DMS 273 (cell line): ENCODE measurements at regions not wholly inside any gene's neighbourhood (a gene's known extent, or its start where the extent isn't known, plus 50 kb on each side); places are given as distances from the start of the nearest gene placed in this dataset.
"Not testable (repeated sequence)": the region's sequence is repeated elsewhere in the genome, so short reads cannot be mapped to it uniquely, and the experiment has no call there.

ENCODE experiments used
- DNase-seq: peaks from one replicate; lab custom pipeline; 2025; ENCODE audit not compliant: unreplicated experiment; lab: John Stamatoyannopoulos, UW

- DNase-seq: not testable (repeated sequence)
These were observed 361.9 kb upstream of the API5 start for GRCh38 chr11:42949738-42950376.

DNA sequence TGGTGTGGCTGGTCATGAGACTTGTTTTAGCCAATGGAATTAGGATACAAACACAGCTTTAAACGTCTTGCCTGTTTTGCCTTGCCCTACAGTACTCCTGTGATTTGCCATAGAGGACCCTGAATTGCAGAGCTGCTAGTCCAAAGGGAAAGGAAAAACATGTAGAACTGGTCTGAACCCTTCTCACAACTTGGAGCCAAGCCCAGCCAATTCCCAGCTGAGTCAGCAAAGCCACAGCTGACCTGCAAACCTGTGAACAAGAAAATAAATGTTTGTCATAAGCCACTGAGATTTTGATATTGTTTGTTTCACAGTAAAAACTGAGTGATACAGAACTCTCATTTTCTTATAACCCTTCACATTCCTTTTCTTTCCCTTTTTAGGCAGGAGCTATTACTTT, 360.5 kb upstream of the API5 start:
- no peak for DNase-seq

- DNase-seq: no peak
These were observed 354.0 kb upstream of the API5 start for GRCh38 chr11:42957831-42958230.

DNA sequence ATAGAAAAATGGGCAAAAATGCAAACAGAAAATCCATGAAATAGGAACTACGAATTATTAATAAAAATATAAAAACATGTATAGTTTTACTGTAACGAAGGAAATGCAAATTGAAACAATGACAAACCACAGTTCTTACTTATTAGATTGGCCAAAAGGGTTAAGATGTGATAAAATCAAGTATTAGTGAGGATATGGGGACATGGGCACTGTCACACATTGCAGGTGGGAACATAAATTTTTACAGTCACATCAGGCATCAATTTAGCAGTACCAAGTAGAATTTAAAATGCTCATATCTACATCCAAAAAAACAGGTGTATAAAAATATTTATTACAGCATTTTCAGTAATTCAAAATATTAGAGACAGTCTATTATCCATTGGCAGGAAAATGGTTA, 353.2 kb upstream of the API5 start:
- DNase-seq: no peak

DNA sequence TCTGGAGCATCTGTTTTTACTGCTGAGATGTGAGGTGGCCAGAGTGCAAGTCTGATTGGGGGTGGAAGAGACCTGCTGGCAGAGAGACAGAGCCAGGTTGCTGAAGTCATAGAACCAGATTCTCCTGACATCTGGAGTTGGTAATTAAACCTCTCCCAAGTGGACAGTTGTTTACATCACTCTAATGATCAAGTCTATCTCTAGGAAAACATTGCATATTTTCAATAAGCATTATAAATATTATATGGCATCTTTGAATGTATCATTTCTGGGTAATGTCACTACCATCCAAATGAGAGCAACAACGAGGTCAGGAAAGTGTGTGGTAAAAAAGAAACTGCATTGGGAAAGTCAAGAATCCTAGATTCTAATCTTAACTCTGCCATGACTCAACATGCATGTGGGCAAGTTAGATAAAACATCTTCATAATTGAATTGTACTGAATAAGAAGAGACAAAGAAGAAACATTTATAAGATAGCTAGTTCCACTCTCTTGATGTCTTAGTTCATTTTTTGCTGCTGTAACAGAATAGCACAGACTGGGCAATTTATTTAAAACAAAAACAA, 351.2 kb upstream of the API5 start:
- DNase-seq: peak; percentile 50

DNA sequence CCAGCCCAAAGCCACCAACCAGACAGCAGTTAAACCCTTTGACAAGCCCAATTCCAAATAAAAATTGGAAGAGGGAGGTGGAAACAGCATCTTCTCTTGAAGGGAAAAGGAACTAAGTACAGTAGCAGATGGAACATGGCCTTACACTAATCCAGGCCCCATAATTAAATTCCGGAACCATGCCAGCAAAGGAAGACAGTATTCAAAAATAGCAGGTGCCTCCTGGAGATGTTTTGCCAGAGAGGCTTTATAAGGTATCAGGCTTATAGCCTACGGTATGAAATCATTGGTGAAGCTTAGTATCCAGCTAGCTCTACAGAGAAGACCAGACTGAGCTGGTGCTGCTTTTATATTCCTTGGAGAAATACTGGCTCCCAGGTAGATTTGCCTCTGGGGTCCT, 344.1 kb upstream of the API5 start:
- peak; percentile 53 for DNase-seq

DNA sequence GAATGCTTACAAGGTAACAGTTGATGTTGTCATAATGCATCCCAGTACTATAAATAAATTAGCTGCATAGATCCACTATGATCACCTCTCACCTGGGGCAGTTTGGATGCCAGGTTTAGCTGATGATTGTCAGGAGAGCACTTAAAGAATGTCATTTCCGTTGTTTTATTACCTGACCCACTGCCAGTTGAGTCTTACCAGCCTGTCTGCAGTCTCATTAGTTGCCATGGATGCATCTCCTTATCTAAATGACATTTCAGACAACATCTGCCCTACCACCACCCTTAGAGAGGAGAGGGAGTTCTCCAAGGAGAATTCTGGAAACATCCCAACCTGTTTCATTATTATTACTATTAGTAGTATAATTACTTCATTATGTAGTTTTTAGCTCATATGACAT, 339.1 kb upstream of the API5 start:
- peak; percentile 19 for DNase-seq

DNA sequence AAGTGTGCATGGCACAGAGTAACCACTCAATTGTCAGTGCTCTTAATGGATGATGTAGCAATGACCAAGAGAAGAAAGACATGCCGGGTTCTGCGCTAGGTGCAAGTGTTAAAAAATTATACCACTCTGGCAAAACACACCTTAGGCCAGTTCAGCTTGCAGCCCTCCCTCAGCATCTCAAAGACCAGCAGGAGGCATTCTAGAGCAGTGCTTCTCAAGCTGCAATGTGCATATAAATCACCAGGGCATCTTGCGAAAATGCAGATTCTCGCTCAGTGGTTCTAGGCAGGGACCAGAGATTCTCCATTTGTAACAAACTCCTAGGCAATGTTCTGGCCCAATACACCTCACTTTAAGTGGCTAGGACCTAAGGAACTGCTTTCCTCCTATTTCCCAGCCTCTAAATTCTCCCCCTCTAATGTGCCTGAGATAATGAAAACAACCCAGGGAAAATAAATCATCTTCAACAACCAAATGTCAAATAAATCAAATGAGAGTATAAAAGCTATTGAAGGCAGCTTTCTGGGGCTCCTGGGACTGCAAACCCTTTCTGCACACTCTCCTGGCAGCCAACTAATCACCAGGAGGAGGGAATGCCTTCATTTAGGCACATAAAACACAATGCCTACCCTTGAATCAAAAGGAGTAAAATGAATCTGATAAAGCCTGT, 337.2 kb upstream of the API5 start:
- peak; percentile 3 for DNase-seq

DNA sequence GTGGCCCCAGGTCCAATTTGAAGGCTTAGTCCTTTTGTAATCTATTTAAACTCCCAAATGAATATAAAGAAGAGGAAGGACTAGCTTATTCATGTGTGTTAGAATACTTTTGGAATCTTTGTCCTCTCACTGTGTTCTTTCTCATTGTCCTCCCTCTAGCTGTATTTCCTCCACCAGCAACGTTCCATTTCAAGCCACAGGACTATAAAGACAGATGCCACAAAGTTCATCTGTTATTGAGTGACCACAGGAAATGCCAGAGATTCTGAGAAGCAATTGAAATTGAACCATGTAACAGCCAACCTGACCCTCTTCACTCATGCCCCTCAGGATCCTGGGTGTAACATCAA, 336.6 kb upstream of the API5 start:
- no peak for DNase-seq

GRCh38 chr11:42976636-42977217, 335.1 kb upstream of the API5 start:
- no peak for DNase-seq

DNA sequence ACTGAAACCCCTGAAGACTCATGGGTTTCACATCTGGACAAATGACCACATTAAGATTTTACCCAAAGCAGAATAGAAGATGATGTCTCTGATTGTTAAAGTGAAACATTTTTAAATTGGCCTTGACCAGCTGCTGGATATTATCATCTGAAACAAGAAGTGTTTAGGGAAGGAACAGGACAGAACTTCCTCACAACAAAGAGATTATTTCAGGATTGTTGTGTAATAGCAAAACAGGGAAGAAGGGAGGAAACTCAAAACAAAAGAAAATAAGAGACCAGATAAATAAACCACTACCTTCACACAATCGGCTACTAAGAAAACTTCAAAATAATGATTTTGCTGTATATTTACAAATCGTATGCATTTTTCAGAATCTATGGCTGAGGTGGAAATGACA, 319.2 kb upstream of the API5 start:
- no peak for DNase-seq

DNA sequence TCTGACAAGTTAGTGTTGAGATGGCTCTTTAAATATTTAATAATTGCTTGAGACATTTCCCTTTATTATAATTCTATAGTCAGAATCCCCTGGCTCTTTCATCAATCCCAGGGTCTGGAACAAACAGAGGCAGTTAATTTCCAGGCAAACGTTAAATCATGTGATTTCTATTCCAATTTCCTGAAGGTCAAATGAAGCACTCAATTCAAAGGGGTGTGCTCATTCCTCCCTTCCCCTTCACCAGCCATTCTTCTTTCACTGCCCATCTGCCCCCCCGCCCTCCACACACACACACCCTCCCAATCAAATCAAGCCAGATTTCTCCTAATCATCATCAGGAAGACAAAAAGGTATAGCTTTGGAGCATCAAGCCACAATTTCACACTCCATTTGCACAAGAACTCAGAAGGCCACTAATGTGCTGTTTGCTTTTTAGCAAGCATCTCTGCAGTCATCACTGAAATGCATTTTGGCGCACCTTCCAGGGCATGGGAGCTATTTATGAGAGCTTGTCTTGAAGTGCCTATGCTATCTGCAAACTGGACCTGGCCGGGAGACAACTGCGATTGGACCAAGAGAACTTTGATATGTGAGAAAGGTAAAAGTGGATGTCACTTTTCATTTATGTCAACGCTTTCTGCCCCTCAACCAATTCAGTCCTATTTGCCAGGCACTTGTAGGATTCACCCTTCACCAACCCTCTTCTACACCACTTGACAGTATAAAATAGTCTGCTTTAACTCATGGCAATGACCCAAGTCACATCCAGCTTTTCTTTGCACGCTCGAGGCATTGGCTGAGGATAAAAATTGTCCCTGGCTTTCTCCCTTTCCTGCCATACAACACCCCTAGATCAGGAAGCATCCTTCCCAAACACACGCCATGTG, 315.1 kb upstream of the API5 start:
- DNase-seq: no peak

- not testable (repeated sequence) for DNase-seq
These were observed 306.9 kb upstream of the API5 start for GRCh38 chr11:43004879-43005278.

GRCh38 chr11:43010042-43010441, 301.8 kb upstream of the API5 start:
- DNase-seq: no peak

- DNase-seq: no peak
These were observed 299.2 kb upstream of the API5 start for GRCh38 chr11:43012606-43013005.

DNA sequence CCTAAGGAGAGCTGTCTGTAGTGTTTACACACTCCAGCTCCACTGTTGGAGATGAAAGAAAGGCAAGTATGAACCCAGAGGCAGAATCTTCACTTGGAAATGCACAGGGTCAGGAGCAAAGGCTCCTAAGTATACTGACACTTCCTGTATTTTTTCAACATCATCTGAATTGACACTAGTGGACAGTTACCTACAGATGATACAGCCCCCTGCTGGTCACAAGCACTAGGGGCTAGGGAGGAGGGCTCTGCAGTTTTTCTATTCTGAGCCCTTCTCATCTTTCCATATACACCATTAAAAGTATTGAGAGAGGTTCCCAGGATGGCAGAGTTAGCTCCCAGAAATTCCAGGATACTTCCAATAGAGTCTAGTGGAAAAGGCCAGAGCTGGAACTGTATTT, 290.3 kb upstream of the API5 start:
- peak; percentile 17 for DNase-seq

GRCh38 chr11:43034341-43034740, 277.5 kb upstream of the API5 start:
- DNase-seq: no peak

GRCh38 chr11:43035086-43035485, 276.7 kb upstream of the API5 start:
- DNase-seq: no peak

GRCh38 chr11:43053638-43054412, 258.0 kb upstream of the API5 start:
- DNase-seq: no peak

GRCh38 chr11:43067681-43068080, 244.1 kb upstream of the API5 start:
- DNase-seq: no peak

DNA sequence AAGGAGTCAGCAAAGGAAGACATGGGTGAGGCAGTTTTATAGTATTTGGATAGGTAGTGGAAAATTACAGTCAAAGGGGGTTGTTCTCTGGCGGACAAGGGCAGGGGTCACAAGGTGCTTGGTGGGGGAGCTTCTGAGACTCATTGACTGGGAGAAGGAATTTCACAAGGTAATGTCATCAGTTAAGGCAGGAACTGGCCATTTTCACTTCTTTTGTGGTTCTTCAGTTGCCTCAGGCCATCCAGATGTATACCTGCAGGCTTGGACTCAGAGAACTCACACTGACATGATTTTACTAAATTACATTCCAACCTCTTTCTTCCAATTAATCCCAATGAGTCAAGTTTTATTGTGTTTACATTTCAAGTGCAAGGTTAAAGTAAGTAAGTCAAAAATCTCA, 240.5 kb upstream of the API5 start:
- DNase-seq: no peak
